Right atrium auricular region (tissue), 2 donors: ENCODE measurements at regions not wholly inside any gene's neighbourhood (a gene's known extent, or its start where the extent isn't known, plus 50 kb on each side); places are given as distances from the start of the nearest gene placed in this dataset.

Experiments used
- DNase-seq: peaks from one replicate; pipeline ENCODE4 v3.0.0-alpha.2; 2019; ENCODE audit warnings: low spot score
- H3K27ac ChIP-seq, 2 donors: fragments of 200-600 bp; sonication (generic); 1 replicate in 1 of 2; 2 replicates in 1 of 2; pipeline ENCODE4 v1.5.1; 2016 to 2019
- H3K27me3 ChIP-seq, 2 donors: fragments of 200-600 bp; sonication (generic); one replicate each; pipeline versions ENCODE4 v1.5.1 to v1.6.0; 2017 to 2019
- H3K36me3 ChIP-seq: fragments of 200-600 bp; sonication (generic); one replicate; pipeline ENCODE4 v1.5.1; 2016
- H3K4me1 ChIP-seq, 2 donors: fragments of 200-600 bp; sonication (generic); one replicate each; pipeline versions ENCODE4 v1.5.1 to v1.6.0; 2017 to 2019
- H3K4me3 ChIP-seq, 2 donors: fragments of 200-600 bp; sonication (generic); 1 replicate in 1 of 2; 2 replicates in 1 of 2; pipeline ENCODE4 v1.5.1; 2017 to 2019; ENCODE audit warnings: mild to moderate bottlenecking in 1 of 2, moderate library complexity in 1 of 2
- H3K9me3 ChIP-seq, 2 donors: fragments of 200-600 bp; sonication (generic); one replicate each; pipeline ENCODE4 v1.5.1; 2019
- CTCF ChIP-seq, 2 donors: fragments of 200-600 bp; sonication (generic); IDR thresholded peaks; one replicate each; pipeline ENCODE4 v1.5.1; 2019; ENCODE audit warnings: antibody characterized with exemption in 2 of 2

GRCh38 chr19:28498404-28498976 is 714.5 kb downstream of the UQCRFS1 start:
- no peaks in the 10 kb centered on the region for H3K36me3 ChIP-seq
- no peak for DNase-seq
- no peaks in the 10 kb centered on the region for H3K9me3 ChIP-seq
- no peaks in the 10 kb centered on the region for H3K4me1 ChIP-seq
- H3K27ac ChIP-seq, result no peak overlapping the region
- no peak for TF ChIP-seq CTCF (IDR thresholded peaks at IDR 0.05)
- no peaks in the 10 kb centered on the region for H3K27me3 ChIP-seq
- H3K4me3 ChIP-seq, result no peak overlapping the region

DNA sequence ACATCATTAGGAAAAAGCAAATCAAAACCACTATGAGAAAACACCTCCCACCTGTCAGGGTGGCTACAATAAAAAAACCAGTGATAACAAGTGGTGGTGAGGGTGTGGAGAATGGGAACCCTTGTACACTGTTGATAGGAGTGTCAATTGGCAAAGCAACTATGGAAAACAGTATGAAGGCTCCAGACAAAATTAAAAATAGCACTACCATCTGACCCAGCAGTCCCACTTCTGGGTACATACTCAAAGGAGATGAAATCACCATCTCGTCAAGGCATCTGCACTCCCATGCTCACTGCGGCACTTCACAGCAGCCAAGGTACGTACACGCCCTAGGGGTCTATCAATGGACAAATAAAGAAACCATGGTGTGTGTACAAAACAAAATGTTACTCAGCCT is 715.1 kb downstream of the UQCRFS1 start:
- no peak for TF ChIP-seq CTCF (IDR thresholded peaks at IDR 0.05)
- H3K36me3 ChIP-seq, result no peaks in the 10 kb centered on the region
- H3K27ac ChIP-seq, result no peak overlapping the region
- DNase-seq, result no peak
- no peaks in the 10 kb centered on the region for H3K27me3 ChIP-seq
- H3K4me3 ChIP-seq, result no peak overlapping the region
- no peaks in the 10 kb centered on the region for H3K9me3 ChIP-seq
- no peaks in the 10 kb centered on the region for H3K4me1 ChIP-seq

DNA sequence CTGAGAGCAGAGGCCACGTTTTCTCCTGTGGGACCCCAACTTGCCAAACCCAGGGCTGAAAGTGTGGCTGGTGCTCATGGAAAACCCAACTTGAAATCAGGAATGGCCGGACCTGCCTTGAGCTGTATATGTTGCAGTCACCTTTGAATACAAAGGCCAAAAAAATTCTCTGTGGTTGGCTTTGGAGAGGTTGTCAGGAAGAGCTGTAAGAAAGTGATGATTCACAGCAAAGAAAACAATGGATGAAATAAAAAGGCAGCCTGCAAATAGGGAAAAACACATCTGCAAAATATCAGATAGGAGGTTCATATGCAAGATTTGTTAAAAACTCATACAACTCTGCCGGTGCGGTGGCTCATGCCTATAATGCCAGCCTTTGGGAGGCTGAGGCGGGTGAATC is 715.8 kb downstream of the UQCRFS1 start:
- Histone ChIP-seq H3K4me3 (no peak overlapping the region), H3K27ac (no peak overlapping the region), H3K27me3 (no peaks in the 10 kb centered on the region), H3K4me1 (no peaks in the 10 kb centered on the region), H3K36me3 (no peaks in the 10 kb centered on the region), H3K9me3 (no peaks in the 10 kb centered on the region)
- no peak for DNase-seq
- TF ChIP-seq CTCF (IDR thresholded peaks at IDR 0.05), result no peak

DNA sequence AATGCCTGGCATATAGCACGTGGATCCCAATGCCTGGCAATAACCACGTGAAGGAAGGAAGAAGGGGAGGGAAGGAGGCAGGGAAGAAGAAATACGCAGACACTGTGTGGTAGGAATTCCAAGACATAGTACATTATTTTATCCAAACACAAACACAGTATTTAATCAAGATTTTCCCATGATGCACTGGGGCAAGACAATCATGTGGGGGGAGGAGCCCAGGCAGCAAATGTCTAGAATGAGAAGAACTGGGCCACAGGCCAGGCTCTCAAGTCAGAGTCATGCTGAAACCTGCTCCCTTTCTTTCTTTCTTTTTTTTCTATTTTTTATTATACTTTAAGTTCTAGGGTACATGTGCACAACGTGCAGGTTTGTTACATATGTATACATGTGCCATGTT is 717.9 kb downstream of the UQCRFS1 start:
- Histone ChIP-seq H3K9me3 (no peaks in the 10 kb centered on the region), H3K4me3 (no peak overlapping the region), H3K27me3 (no peaks in the 10 kb centered on the region), H3K36me3 (no peaks in the 10 kb centered on the region), H3K4me1 (no peaks in the 10 kb centered on the region), H3K27ac (no peak overlapping the region)
- TF ChIP-seq CTCF (IDR thresholded peaks at IDR 0.05), result no peak
- DNase-seq, result no peak

DNA sequence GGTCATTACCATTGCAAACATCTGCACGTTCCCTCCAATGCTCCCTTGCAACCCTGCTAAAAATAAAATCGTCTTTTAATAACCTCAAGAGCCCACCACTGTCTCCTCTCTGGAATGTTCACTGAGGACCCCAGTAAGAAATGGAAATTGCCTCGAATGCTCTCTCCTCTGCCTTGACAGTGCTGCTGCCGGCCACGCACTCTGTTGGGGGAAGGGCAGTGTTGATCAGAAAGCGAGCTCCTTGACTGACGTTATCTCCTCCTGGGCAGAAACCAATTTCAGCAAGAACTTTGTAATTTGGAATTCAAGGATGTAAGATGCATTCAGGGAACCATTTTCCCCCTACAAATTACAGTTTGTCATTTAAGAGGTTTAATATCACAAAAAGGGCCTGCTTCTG is 718.5 kb downstream of the UQCRFS1 start:
- DNase-seq, result no peak
- Histone ChIP-seq H3K4me3 (no peak overlapping the region), H3K27ac (no peak overlapping the region), H3K36me3 (no peaks in the 10 kb centered on the region), H3K9me3 (no peaks in the 10 kb centered on the region), H3K27me3 (no peaks in the 10 kb centered on the region), H3K4me1 (no peaks in the 10 kb centered on the region)
- no peak for TF ChIP-seq CTCF (IDR thresholded peaks at IDR 0.05)

- H3K27me3 ChIP-seq, result no peaks in the 10 kb centered on the region
- H3K4me1 ChIP-seq, result no peaks in the 10 kb centered on the region
- H3K36me3 ChIP-seq, result no peaks in the 10 kb centered on the region
- no peaks in the 10 kb centered on the region for H3K9me3 ChIP-seq
- H3K27ac ChIP-seq, result no peak overlapping the region
- no peak overlapping the region for H3K4me3 ChIP-seq
- TF ChIP-seq CTCF (IDR thresholded peaks at IDR 0.05), result no peak
- no peak for DNase-seq
Observed at GRCh38 chr19:28493884-28494283, 719.1 kb downstream of the UQCRFS1 start.
